Left lung (tissue), 4 donors: ENCODE measurements at regions not wholly inside any gene's neighbourhood (a gene's known extent, or its start where the extent isn't known, plus 50 kb on each side); places are given as distances from the start of the nearest gene placed in this dataset.

Experiments
- ATAC-seq: fragments of 200-7000 bp; cut with Tn5 transposase; one replicate; pipeline ENCODE4 v1.9.1; 2020; ENCODE audit warnings: moderate library complexity
- DNase-seq, 4 donors: peaks; one replicate each; pipeline ENCODE4 v3.0.0-alpha.2; 2013 to 2020
- H3K27ac ChIP-seq, 2 donors: fragments of 200-600 bp; sonication (generic) in 1 of 2; one replicate each; pipeline versions ENCODE4 v1.5.0 to v1.8.0; 2020 to 2021
- H3K27me3 ChIP-seq, 2 donors: fragments of 200-600 bp; sonication (generic) in 1 of 2; one replicate each; pipeline versions ENCODE4 v1.5.0 to v1.8.0; 2020 to 2021
- H3K36me3 ChIP-seq, 2 donors: fragments of 200-600 bp; sonication (generic) in 1 of 2; one replicate each; pipeline versions ENCODE4 v1.5.0 to v1.8.0; 2020 to 2021
- H3K4me1 ChIP-seq, 2 donors: fragments of 200-600 bp; one replicate each; pipeline ENCODE4 v1.8.0; 2021
- H3K4me3 ChIP-seq, 2 donors: fragments of 200-600 bp; sonication (generic) in 1 of 2; one replicate each; pipeline versions ENCODE4 v1.5.0 to v1.8.0; 2020 to 2021; ENCODE audit warnings: mild to moderate bottlenecking in 1 of 2
- H3K9me3 ChIP-seq, 2 donors: fragments of 200-600 bp; sonication (generic) in 1 of 2; one replicate each; pipeline versions ENCODE4 v1.5.0 to v1.8.0; 2020 to 2021
- CTCF ChIP-seq, 2 donors: fragments of 200-600 bp; sonication (generic) in 1 of 2; IDR thresholded peaks; one replicate each; pipeline versions ENCODE4 v1.5.0 to v1.8.0; 2021; ENCODE audit warnings: antibody characterized with exemption in 2 of 2
- intact Hi-C, 2 donors: fragments of 100-400 bp; cut with DNase I; formaldehyde crosslinking; loops; one replicate each; pipeline versions ENCODE4 v1.11.2 to v1.14.2; 2022
- donor health status: DM: no; HTN: yes; CAD: no.
- donor health status: DM: no; HTN: no; CAD: no.

DNA sequence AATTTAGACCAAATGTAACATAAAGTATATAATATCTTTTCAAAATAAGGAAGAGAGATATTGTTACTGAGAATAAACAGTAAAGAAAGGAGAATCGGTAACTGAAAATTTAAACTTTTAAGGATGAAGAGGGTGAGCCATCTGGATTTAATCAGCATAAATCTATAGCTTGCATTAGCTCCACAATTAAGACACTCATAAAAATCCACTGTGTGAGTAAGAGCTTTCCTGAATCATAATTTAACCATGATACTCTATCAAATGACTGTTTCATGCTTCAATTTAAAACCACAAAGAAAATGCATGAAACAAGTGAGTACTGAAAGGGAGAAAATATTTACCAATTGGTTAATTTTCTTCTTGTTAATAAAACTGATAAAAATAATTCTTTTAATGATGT, 951.5 kb upstream of the SLIT2 start:
- Histone ChIP-seq H3K27me3 (no peaks in the 10 kb centered on the region), H3K27ac (no peak overlapping the region), H3K4me1 (no peaks in the 10 kb centered on the region), H3K36me3 (no peaks in the 10 kb centered on the region), H3K4me3 (no peak overlapping the region), H3K9me3 (peaks cover 0 to 5% of the 10 kb centered on the region in 2 donors)
- DNase-seq = no peak
- intact Hi-C loops = no loop called here
- no peak for TF ChIP-seq CTCF (IDR thresholded peaks at IDR 0.05)
- no peak for ATAC-seq

DNA sequence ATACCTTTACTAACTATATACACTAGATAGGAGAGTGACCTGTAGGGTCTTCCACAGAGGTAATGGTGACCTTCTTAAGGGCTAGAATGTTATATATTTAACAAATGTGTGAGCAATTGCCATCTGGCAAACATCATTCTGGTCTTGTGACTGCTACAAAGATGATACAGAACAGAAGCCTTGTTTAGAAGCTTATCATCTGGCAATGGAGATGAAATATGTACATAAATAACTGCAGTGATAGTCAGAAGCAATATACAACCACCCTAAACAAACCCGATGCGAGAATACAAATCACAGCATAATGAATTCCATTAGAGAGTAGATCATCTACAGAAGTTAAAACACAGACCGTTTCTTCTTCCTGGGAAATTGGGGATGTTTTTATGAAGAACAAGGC, 952.7 kb upstream of the SLIT2 start:
- Histone ChIP-seq H3K4me3 (no peak overlapping the region), H3K4me1 (no peaks in the 10 kb centered on the region), H3K27me3 (no peaks in the 10 kb centered on the region), H3K36me3 (no peaks in the 10 kb centered on the region), H3K27ac (no peak overlapping the region), H3K9me3 (peaks cover 0 to 12% of the 10 kb centered on the region in 2 donors)
- TF ChIP-seq CTCF (IDR thresholded peaks at IDR 0.05) = no peak
- DNase-seq (no peak), ATAC-seq (no peak)
- intact Hi-C loops = no loop called here

DNA sequence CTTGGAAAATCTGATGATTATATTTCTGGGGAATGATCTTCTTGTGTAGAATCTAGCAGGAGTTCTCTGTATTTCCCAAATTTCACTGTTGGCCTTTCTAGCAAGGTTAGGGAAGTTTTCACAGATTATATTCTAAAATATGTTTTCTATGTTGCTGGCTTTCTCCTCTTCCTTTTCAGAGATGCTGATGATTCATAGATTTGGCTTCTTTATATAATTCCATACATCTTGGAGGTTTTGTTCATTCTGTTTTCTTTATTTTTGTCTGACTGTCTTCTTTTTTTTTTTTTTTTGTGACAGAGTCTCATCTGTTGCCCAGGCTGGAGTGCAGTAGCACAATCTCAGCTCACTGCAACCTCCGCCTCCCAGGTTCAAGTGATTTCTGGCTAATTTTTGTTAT, 957.9 kb upstream of the SLIT2 start:
- Histone ChIP-seq H3K4me3 (no peak overlapping the region), H3K27me3 (no peaks in the 10 kb centered on the region), H3K36me3 (no peaks in the 10 kb centered on the region), H3K9me3 (peaks cover 0 to 39% of the 10 kb centered on the region in 2 donors), H3K27ac (no peak overlapping the region), H3K4me1 (no peaks in the 10 kb centered on the region)
- intact Hi-C loops = no loop called here
- ATAC-seq (no peak), DNase-seq (no peak)
- TF ChIP-seq CTCF (IDR thresholded peaks at IDR 0.05) = no peak

DNA sequence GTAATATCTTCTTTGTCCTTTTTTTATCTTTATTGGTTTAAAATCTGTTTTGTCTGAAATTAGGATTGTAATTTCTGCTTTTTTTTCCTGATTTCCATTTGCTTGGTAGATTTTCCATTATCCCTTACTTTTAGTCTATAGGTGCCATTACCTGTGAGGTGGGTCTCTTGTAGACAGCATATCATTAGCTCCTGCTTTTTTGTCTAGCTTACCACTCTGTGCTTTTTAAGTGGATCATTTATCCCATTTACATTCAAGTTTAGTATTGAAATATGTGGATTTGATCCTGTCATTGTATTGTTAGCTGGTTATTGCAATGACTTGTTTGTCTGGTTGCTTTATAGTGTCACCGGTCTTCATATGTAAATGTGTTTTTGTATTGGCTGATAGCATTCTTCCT, 958.6 kb upstream of the SLIT2 start:
- no peaks in the 10 kb centered on the region for H3K36me3 ChIP-seq
- no peak for TF ChIP-seq CTCF (IDR thresholded peaks at IDR 0.05)
- no peak overlapping the region for H3K4me3 ChIP-seq
- no peaks in the 10 kb centered on the region for H3K27me3 ChIP-seq
- intact Hi-C loops = no loop called here
- peaks cover 0 to 40% of the 10 kb centered on the region in 2 donors for H3K9me3 ChIP-seq
- no peak for DNase-seq
- H3K27ac ChIP-seq = no peak overlapping the region
- no peak for ATAC-seq
- H3K4me1 ChIP-seq = no peaks in the 10 kb centered on the region

DNA sequence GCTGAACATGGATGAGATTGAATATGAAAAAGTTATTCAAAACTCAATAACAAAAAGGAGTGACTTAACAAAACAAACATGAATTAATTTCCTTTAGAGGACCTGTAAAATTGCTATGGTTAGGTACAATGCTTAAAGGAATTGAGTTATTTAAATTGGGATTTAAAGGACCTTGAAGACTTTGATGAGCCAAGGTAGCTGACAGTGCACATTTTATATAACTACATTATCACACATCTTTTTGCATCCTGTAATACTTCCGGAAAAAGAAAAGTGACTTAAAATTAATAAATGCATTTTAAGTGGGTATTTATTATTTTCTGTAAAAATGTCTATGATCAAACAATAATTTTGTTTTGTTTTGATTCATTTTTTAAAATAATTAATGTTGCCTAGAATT, 964.8 kb upstream of the SLIT2 start:
- Histone ChIP-seq H3K27ac (no peak overlapping the region), H3K36me3 (no peaks in the 10 kb centered on the region), H3K4me1 (no peaks in the 10 kb centered on the region), H3K4me3 (no peak overlapping the region), H3K27me3 (no peaks in the 10 kb centered on the region), H3K9me3 (peaks cover 0 to 18% of the 10 kb centered on the region in 2 donors)
- DNase-seq = no peak
- TF ChIP-seq CTCF (IDR thresholded peaks at IDR 0.05) = no peak
- no peak for ATAC-seq
- intact Hi-C loops = no loop called here
